ENCODE measurements at regions not wholly inside any gene's neighbourhood (a gene's known extent, or its start where the extent isn't known, plus 50 kb on each side); places are given as distances from the start of the nearest gene placed in this dataset.

DNA sequence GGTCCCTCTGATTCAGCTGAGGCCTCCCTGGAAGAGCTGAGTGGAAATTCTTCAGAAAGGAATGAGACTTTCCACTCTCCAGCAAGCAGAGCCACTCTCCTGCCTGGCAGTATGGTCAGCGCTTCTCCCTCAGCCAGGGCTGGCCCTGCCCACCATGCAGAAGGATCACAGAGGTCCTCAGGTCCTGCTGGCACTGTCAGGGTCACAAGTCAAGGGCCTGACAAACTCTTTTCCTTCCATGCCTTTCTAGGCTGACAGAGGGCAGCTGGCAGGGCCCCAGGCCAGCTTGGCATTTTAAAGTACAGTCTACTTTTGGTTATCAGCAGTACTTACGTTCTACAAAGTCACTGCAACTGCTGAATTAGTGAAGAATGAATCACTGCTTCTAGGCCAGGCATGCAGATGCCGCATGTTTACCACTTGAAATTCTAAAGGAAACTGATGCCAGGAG, 119.3 kb upstream of the FRMD4A start:
- TF ChIP-seq SIN3A (IDR thresholded peaks at IDR 0.05; ENCODE audit: borderline replicate concordance, low read depth, low read length) (no peak), CTCF (IDR thresholded peaks at IDR 0.05) (no peak), POLR2AphosphoS5 (IDR thresholded peaks at IDR 0.05; ENCODE audit: low read depth, low read length) (no peak), YY1 (IDR thresholded peaks at IDR 0.05; ENCODE audit: low read depth) (no peak)

All from SK-N-SH (cell line).